Erythroblast (primary cell): ENCODE measurements at regions not wholly inside any gene's neighbourhood (a gene's known extent, or its start where the extent isn't known, plus 50 kb on each side); places are given as distances from the start of the nearest gene placed in this dataset.

Experiments used
- DNase-seq, 2 experiments: peaks; one replicate each; lab custom pipeline; 2025; lab: John Stamatoyannopoulos, UW
- GATA1 ChIP-seq: IDR thresholded peaks from 2 replicates; pipeline ENCODE4 v1.6.1; 2011; ENCODE audit warnings: low read depth, mild to moderate bottlenecking, control low read depth, low read length, moderate library complexity
- POLR2A ChIP-seq: IDR thresholded peaks from 2 replicates; pipeline ENCODE4 v1.6.1; 2011; ENCODE audit warnings: mild to moderate bottlenecking, low read length

DNA sequence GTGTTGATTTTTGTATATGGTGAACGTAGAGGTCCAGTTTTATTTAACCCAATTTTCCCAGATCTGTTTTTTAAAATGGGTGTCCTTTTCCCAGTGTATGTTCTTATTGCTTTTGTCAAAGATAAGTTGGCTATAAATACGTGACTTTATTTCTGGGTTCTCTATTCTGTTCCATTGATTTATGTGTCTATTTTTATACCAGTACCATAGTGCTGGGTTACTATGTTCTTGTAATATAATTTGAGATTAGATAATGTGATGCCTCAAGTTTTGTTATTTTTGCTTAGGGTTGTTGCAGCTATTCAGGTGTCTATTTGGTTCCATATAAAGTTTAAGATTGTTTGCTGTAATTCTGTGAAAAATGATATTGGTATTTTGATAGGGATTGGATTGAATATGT is 749.1 kb upstream of the GRIA3 start:
- DNase-seq = no peak
- TF ChIP-seq GATA1 = no peak
- no peak for TF ChIP-seq POLR2A

DNA sequence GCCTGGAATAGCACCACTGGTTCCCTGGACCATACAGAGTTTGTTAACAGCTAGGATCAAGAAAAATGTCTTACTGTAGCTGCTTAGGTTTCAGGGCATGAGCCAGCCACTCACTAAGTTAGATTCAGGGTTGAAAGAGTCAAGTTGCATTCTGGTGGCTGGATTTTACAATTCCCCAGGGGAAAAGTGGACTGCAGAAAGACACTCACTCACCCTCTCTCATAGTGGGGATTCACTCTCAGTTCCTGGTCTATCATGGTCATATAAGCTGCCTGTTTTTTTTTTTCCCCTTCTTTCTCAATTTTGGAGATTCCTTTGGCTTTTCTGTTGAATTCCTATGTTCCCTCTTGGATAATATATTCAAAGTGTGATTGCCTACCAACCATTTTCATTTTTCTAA is 744.2 kb upstream of the GRIA3 start:
- DNase-seq = no peak
- TF ChIP-seq GATA1 (no peak), POLR2A (no peak)

DNA sequence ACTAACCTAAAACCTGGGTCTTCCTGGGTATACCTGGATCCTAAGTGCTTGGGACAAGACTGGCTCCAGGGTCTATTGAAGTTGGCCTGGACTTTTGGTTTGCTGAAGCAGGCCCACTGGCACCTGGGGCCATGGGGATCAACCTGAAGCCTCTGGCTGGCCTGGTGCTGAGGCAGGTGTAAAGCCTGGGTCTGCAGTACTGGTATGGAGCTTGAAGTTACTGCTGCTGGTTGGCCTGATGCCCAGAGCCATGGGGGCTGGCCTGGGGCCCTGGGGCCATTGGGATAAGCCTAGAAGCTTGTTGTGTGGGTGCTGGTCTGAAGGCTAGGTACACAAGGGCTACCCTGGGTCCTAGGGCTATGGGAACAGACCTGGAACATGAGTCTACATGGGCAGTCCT is 743.2 kb upstream of the GRIA3 start:
- DNase-seq = no peak
- no peak for TF ChIP-seq POLR2A
- TF ChIP-seq GATA1 = no peak

DNA sequence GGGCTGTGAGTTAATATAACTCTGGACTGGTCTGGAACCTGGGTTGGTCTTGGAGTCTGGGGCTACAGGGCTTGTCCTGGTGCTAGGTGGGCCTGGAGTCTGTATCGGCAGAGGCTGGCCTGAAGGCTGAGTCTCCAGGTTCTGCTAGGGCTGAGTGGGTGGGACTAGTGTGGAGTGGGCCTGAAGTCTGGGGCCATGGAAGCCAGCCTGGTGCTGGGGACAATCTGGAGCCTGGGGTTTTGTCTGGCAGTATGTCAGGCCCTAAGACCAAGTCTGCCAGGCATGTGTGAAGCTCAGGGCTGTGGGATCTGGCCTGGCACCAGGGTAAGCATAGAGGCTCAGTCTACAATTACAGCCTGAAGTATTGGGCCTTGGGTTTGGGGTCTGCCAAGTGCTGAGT is 742.6 kb upstream of the GRIA3 start:
- no peak for DNase-seq
- TF ChIP-seq GATA1 (no peak), POLR2A (no peak)

DNA sequence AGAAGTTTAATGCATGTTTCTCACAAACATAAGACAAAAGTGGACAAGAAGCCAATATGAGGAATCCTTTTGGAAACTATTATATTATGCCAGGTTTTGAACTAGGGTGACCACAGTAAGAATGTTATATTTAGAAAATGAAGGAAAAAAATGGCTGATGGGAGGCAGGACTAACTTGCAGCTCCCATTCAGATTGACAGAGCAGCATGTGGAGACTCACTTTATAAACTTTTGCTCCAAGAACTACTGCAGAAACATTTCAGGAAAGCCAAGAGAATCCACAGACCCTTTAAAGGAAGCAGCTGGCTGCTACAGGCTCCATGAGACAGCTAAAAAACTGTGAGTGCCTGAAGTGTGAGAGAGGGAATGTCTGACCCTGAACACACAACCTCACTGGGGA is 738.6 kb upstream of the GRIA3 start:
- no peak for DNase-seq
- TF ChIP-seq GATA1 (no peak), POLR2A (no peak)

DNA sequence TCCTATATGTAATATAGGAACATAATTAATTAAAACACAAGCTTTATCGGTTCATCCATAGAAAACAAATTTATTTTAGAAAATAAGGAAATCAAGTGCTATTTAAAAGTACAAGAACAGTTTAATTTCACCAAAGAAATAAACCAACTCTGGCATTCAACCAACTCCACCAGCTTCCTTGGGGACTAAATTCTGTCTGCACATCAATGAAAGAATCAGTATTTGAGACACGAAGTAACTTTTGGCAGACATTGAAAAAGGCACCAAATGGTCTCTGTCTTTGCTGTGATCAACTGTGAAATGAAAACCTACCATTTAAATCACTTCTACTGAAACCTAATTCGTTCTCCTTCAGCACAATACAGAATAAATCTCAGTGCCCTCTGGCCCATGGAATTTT is 719.7 kb upstream of the GRIA3 start:
- TF ChIP-seq POLR2A (no peak), GATA1 (no peak)
- DNase-seq = no peak

DNA sequence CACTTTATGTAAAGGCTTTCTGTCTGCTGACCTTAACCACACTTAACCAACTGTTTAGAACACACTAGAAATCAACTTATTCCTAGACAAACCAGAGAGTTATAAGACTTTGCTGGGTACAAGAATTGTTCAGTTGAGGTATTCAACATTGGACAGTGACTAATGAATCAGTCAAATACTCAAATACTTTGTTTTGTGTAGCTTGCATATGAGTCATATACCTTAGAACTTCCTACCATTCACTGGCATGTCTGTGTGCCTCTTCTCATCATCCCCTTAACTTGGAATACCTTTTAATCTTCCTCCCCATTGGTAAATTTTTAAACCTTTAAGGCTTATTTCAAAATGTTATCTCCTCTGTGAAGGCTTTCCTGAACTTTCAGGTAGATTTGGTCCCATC is 708.8 kb upstream of the GRIA3 start:
- TF ChIP-seq POLR2A (no peak), GATA1 (no peak)

DNA sequence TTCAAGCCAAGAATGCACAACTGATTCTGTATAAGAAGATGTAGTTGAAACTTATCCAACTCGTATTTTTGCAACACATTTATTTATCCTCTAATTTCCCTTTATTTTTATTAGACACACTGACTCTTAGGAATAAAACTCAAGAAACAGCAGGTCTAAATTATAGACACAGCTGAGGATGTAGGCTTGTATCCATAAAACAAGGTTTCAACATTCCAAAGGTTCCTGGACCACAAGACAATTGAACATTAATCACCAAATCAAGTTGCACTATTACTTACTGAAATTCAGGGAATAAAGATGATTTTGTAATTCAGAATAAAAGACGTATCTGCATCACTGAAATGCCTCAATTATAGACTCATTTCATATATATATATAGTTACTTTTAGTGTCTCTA is 683.5 kb upstream of the GRIA3 start:
- DNase-seq = no peak
- no peak for TF ChIP-seq GATA1
- TF ChIP-seq POLR2A = no peak

More for the DNA sequence above, 708.8 kb upstream of the GRIA3 start:
- DNase-seq = no peak

DNA sequence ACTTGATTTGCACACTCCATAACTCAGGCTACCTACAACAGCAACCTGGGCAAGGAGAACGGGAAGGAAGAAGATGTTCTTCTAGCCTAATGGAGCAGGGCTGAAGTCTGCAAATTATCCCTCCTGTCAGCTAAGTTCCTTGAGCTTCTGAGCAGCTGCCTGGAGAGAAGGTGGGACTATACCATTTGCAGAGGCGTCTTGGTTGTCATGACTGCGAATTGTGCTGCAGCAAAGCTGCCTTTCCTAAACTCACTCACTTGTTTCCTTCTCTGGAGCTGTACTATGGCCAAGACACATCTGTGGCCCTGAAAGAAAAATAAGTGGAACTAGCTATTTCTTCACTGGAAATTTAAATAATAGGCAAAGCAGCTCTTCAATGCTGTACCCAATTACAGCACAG is 682.4 kb upstream of the GRIA3 start:
- TF ChIP-seq GATA1 (no peak), POLR2A (no peak)
- no peak for DNase-seq

DNA sequence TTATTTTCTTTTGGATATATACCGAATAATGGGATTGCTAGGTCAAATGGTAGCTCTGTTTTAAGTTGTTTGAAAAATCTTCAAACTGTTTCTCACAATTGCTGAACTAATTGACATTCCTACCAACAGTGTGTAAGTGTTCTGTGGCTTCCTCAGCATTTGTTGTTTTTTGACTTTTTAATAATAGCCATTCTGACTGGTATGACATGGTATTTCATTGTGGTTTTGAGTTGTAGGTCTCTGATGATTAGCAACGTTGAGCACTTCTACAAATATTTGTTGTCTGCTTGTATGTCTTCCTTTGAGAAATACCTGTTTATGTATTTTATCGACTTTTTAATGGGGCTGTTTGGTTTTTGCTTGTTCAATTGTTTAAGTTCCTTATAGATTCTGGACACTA is 680.1 kb upstream of the GRIA3 start:
- no peak for TF ChIP-seq POLR2A
- no peak for TF ChIP-seq GATA1
- no peak for DNase-seq

DNA sequence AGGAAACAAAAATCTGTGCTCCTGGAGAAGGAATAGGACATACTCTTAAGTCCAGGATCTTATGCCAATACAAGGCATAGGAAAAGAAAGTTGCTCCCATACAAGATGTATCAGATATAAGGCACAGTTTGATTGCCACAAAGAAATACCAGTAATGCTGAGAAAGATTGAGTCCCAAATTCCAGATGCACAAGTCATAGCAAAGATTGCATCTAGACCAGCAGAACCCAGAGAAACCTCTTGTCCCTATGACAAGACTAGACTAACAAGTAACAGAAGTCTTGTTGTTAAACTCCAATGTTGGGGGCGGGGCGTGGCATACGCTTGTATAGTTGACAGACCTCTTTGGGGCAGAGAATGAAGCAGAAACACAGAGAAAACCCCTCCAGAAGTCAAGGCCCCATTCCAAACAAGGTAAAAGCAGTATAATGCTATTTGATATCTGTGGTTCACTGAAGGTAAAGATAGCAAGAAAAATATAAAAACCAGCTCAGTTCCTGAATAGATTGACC is 671.5 kb upstream of the GRIA3 start:
- TF ChIP-seq POLR2A (no peak), GATA1 (no peak)
- DNase-seq = no peak

DNA sequence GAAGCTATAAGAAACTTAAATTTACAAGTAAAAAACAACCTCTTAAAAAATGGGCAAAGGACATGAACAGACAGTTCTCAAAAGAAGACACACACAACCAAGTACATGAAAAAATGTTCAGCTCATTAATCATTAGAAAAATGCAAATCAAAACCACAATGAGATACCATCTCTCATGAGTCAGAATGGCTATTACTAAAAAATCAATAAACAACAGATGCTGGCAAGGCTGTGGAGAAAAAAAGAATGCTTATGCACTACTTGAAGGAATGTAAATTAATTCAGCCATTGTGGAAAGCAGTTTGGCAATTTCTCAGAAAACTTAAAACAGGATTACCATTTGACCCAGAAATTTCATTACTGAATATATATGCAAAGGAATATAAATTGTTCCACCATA is 666.3 kb upstream of the GRIA3 start:
- no peak for DNase-seq
- TF ChIP-seq POLR2A = no peak
- TF ChIP-seq GATA1 = no peak

DNA sequence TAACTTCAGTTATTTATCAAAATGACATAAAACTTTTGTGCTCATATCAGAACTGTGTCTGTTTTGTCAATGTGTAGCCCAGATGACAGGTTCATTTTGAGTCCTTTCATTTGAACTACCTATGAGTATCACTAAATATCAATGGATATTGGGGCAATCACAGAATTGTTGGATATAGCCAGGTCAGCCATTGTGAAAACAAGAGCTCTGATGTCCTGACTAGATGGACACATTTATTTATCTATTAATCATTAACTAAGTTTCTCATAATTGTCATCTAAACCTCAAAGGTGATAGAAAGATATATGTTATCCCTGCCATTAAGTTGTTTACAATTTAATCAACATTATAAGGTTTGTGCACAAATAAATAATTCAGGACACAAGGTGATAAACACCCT is 638.3 kb upstream of the GRIA3 start:
- no peak for DNase-seq
- TF ChIP-seq POLR2A (no peak), GATA1 (no peak)

DNA sequence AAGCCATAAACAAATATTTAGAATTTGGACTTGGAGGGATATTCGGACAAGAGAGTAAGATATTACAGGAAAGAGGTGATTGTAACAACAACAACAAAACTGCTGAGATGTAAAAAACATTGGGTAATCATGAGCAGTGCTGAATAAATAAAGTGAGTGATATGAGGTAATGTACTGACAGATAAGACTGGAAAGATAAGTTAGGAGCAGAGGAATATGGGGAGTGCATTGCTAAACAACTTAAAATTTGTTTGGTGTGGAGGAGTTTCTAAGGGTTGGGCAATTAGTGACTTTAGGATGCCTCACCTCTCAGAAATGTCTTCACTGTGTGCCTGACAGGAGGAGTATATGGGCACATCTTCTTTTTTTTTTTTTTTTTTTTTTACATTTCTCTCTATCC is 637.8 kb upstream of the GRIA3 start:
- no peak for DNase-seq
- TF ChIP-seq POLR2A = no peak
- no peak for TF ChIP-seq GATA1

DNA sequence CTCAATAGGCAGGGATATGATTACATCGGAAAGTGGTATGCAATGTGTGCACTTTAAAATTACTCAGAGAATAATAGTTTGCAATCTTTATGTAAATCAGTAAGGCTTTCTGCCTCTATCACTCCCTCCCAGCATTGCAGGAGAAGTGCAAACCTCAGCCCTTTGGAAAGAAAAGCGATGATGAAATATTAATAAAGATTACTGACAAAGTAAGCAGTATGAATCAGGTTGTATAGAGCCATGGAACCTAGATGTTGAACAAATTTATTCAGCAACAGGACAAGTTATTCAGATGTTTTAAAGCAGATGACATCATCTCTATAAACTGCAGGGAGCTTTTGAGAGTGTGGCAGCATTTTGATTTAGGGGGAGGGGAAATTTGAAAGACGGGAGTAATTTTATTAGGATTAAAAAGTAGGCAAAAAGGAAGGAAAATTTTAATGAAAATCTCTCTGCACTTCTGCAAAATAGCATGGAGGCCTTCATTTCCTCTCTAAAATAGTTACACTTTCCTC is 631.7 kb upstream of the GRIA3 start:
- DNase-seq = no peak
- TF ChIP-seq GATA1 (no peak), POLR2A (no peak)

DNA sequence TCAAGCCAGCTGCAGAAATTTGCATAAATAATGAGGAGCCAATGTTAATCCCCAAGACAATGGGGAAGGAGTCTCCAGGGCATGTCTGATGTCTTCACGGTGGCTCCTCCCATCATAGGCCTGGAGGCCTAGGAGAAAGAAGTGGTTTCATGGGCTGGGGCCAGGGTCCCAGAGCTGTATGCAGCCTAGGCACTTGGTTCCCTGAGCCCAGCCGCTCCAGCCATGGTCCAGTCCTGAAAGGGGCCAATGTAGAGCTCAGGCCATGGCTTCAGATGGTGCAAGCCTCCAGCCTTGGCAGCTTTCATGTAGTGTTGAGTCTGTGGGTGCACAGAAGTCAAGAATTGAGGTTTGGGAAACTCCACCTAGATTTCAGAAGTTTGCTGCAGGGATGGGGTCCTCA is 628.2 kb upstream of the GRIA3 start:
- TF ChIP-seq POLR2A (no peak), GATA1 (no peak)
- DNase-seq = no peak
